Memory B cell (primary cell): ENCODE measurements at regions not wholly inside any gene's neighbourhood (a gene's known extent, or its start where the extent isn't known, plus 50 kb on each side); places are given as distances from the start of the nearest gene placed in this dataset.
A peak's percentile ranks its signal among the peaks of the same experiment; 100 is the strongest.

Source experiments
- ATAC-seq: fragments of 150-1000 bp; cut with Tn5 transposase; 2 replicates; pipeline ENCODE4 v1.10.0; 2021; ENCODE audit warnings: low read depth, mild to moderate bottlenecking, moderate library complexity
- DNase-seq, 2 donors: peaks; one replicate each; pipeline ENCODE4 v3.0.0; 2022; ENCODE audit warnings: low spot score in 2 of 2
- H3K27ac Mint-ChIP-seq: one replicate; pipeline ENCODE4 v1.8.0; 2022; ENCODE audit warnings: mild to moderate bottlenecking, moderate library complexity, mixed read lengths
- H3K27me3 Mint-ChIP-seq: one replicate; pipeline ENCODE4 v1.8.0; 2022; ENCODE audit warnings: mixed read lengths
- H3K36me3 Mint-ChIP-seq: one replicate; pipeline ENCODE4 v1.8.0; 2022; ENCODE audit warnings: mild to moderate bottlenecking, mixed read lengths
- H3K4me1 Mint-ChIP-seq: one replicate; pipeline ENCODE4 v1.8.0; 2022; ENCODE audit warnings: mixed read lengths
- H3K4me3 Mint-ChIP-seq: one replicate; pipeline ENCODE4 v1.8.0; 2022; ENCODE audit warnings: mild to moderate bottlenecking, moderate library complexity, mixed read lengths
- H3K9me3 Mint-ChIP-seq: one replicate; pipeline ENCODE4 v1.8.0; 2022; ENCODE audit warnings: mixed read lengths

- ATAC-seq = no peak
- no peaks in the 10 kb centered on the region for H3K4me1 Mint-ChIP-seq
- no peak for DNase-seq
- H3K36me3 Mint-ChIP-seq = peaks cover 14% of the 10 kb centered on the region
- H3K4me3 Mint-ChIP-seq = no peak overlapping the region
- H3K27ac Mint-ChIP-seq = no peak overlapping the region
- H3K27me3 Mint-ChIP-seq = no peaks in the 10 kb centered on the region
- H3K9me3 Mint-ChIP-seq = no peaks in the 10 kb centered on the region
Observed at GRCh38 chr3:107249132-107249531, 128.1 kb upstream of the CCDC54 start.

- Mint-ChIP-seq H3K4me3 (no peak overlapping the region), H3K27ac (no peak overlapping the region), H3K9me3 (no peaks in the 10 kb centered on the region), H3K4me1 (no peaks in the 10 kb centered on the region), H3K36me3 (peaks cover 14% of the 10 kb centered on the region), H3K27me3 (no peaks in the 10 kb centered on the region)
- ATAC-seq (no peak), DNase-seq (no peak)
Observed at GRCh38 chr3:107250221-107250620, 127.0 kb upstream of the CCDC54 start.

- no peaks in the 10 kb centered on the region for H3K27me3 Mint-ChIP-seq
- H3K4me1 Mint-ChIP-seq = no peaks in the 10 kb centered on the region
- no peak overlapping the region for H3K4me3 Mint-ChIP-seq
- no peak for ATAC-seq
- peaks cover 6% of the 10 kb centered on the region for H3K36me3 Mint-ChIP-seq
- no peaks in the 10 kb centered on the region for H3K9me3 Mint-ChIP-seq
- DNase-seq = no peak
- no peak overlapping the region for H3K27ac Mint-ChIP-seq
Observed at GRCh38 chr3:107251819-107252218, 125.4 kb upstream of the CCDC54 start.

- H3K27ac Mint-ChIP-seq = no peak overlapping the region
- H3K36me3 Mint-ChIP-seq = peaks cover 2% of the 10 kb centered on the region
- H3K27me3 Mint-ChIP-seq = peaks cover 2% of the 10 kb centered on the region
- no peak overlapping the region for H3K4me3 Mint-ChIP-seq
- ATAC-seq (no peak), DNase-seq (no peak)
- no peaks in the 10 kb centered on the region for H3K9me3 Mint-ChIP-seq
- H3K4me1 Mint-ChIP-seq = no peaks in the 10 kb centered on the region
Observed at GRCh38 chr3:107256963-107257362, 120.3 kb upstream of the CCDC54 start.

GRCh38 chr3:107258300-107258699, 118.9 kb upstream of the CCDC54 start:
- DNase-seq (no peak), ATAC-seq (no peak)
- no peaks in the 10 kb centered on the region for H3K4me1 Mint-ChIP-seq
- no peak overlapping the region for H3K4me3 Mint-ChIP-seq
- H3K36me3 Mint-ChIP-seq = peaks cover 2% of the 10 kb centered on the region
- H3K27me3 Mint-ChIP-seq = peaks cover 2% of the 10 kb centered on the region
- no peaks in the 10 kb centered on the region for H3K9me3 Mint-ChIP-seq
- no peak overlapping the region for H3K27ac Mint-ChIP-seq

- no peak for ATAC-seq
- Mint-ChIP-seq H3K27ac (no peak overlapping the region), H3K4me1 (peaks cover 2% of the 10 kb centered on the region)
Observed at GRCh38 chr3:107260207-107260606, 117.0 kb upstream of the CCDC54 start.

GRCh38 chr3:107263269-107264021, 113.8 kb upstream of the CCDC54 start:
- ATAC-seq = no peak
- Mint-ChIP-seq H3K36me3 (peaks cover 2% of the 10 kb centered on the region), H3K4me3 (peak overlapping the region; percentile 47), H3K27me3 (peaks cover 2% of the 10 kb centered on the region), H3K27ac (no peak overlapping the region), H3K9me3 (no peaks in the 10 kb centered on the region), H3K4me1 (peaks cover 2% of the 10 kb centered on the region)
- no peak for DNase-seq

More at GRCh38 chr3:107260207-107260606, 117.0 kb upstream of the CCDC54 start:
- H3K4me3 Mint-ChIP-seq = no peak overlapping the region
- peaks cover 2% of the 10 kb centered on the region for H3K27me3 Mint-ChIP-seq
- no peaks in the 10 kb centered on the region for H3K9me3 Mint-ChIP-seq
- peaks cover 2% of the 10 kb centered on the region for H3K36me3 Mint-ChIP-seq
- no peak for DNase-seq

- DNase-seq (no peak), ATAC-seq (no peak)
- no peak overlapping the region for H3K4me3 Mint-ChIP-seq
- no peaks in the 10 kb centered on the region for H3K9me3 Mint-ChIP-seq
- peaks cover 2% of the 10 kb centered on the region for H3K36me3 Mint-ChIP-seq
- peaks cover 2% of the 10 kb centered on the region for H3K4me1 Mint-ChIP-seq
- peaks cover 2% of the 10 kb centered on the region for H3K27me3 Mint-ChIP-seq
- no peak overlapping the region for H3K27ac Mint-ChIP-seq
Observed at GRCh38 chr3:107264888-107265287, 112.4 kb upstream of the CCDC54 start.

- Mint-ChIP-seq H3K36me3 (no peaks in the 10 kb centered on the region), H3K4me1 (peaks cover 2% of the 10 kb centered on the region), H3K4me3 (no peak overlapping the region)
Observed at GRCh38 chr3:107265526-107265925, 111.7 kb upstream of the CCDC54 start.

GRCh38 chr3:107268469-107268868, 108.8 kb upstream of the CCDC54 start:
- ATAC-seq = no peak
- DNase-seq = no peak
- peaks cover 2% of the 10 kb centered on the region for H3K27me3 Mint-ChIP-seq
- H3K27ac Mint-ChIP-seq = no peak overlapping the region
- H3K36me3 Mint-ChIP-seq = no peaks in the 10 kb centered on the region
- H3K4me1 Mint-ChIP-seq = peaks cover 2% of the 10 kb centered on the region
- no peaks in the 10 kb centered on the region for H3K9me3 Mint-ChIP-seq
- no peak overlapping the region for H3K4me3 Mint-ChIP-seq

More at GRCh38 chr3:107265526-107265925, 111.7 kb upstream of the CCDC54 start:
- Mint-ChIP-seq H3K9me3 (no peaks in the 10 kb centered on the region), H3K27me3 (peaks cover 2% of the 10 kb centered on the region), H3K27ac (no peak overlapping the region)
- no peak for DNase-seq
- no peak for ATAC-seq

GRCh38 chr3:107269136-107269535, 108.1 kb upstream of the CCDC54 start:
- peaks cover 2% of the 10 kb centered on the region for H3K27me3 Mint-ChIP-seq
- DNase-seq = no peak
- ATAC-seq = no peak
- H3K9me3 Mint-ChIP-seq = no peaks in the 10 kb centered on the region
- H3K4me1 Mint-ChIP-seq = peaks cover under 1% of the 10 kb centered on the region
- H3K4me3 Mint-ChIP-seq = no peak overlapping the region
- H3K27ac Mint-ChIP-seq = no peak overlapping the region
- H3K36me3 Mint-ChIP-seq = no peaks in the 10 kb centered on the region

- no peak overlapping the region for H3K4me3 Mint-ChIP-seq
- ATAC-seq (peak; percentile 70), DNase-seq (peak in 1 of 2 donors; percentile 4)
- no peaks in the 10 kb centered on the region for H3K36me3 Mint-ChIP-seq
- peaks cover 7% of the 10 kb centered on the region for H3K27me3 Mint-ChIP-seq
- no peaks in the 10 kb centered on the region for H3K9me3 Mint-ChIP-seq
- H3K4me1 Mint-ChIP-seq = no peaks in the 10 kb centered on the region
- H3K27ac Mint-ChIP-seq = no peak overlapping the region
Observed at GRCh38 chr3:107271787-107272387, 105.4 kb upstream of the CCDC54 start.

- no peak for ATAC-seq
- Mint-ChIP-seq H3K27me3 (peaks cover 7% of the 10 kb centered on the region), H3K27ac (no peak overlapping the region), H3K9me3 (no peaks in the 10 kb centered on the region), H3K4me3 (no peak overlapping the region), H3K4me1 (no peaks in the 10 kb centered on the region), H3K36me3 (no peaks in the 10 kb centered on the region)
- DNase-seq = no peak
Observed at GRCh38 chr3:107272471-107272870, 104.8 kb upstream of the CCDC54 start.

- H3K36me3 Mint-ChIP-seq = no peaks in the 10 kb centered on the region
- ATAC-seq (no peak), DNase-seq (no peak)
- H3K4me1 Mint-ChIP-seq = no peaks in the 10 kb centered on the region
- H3K27ac Mint-ChIP-seq = no peak overlapping the region
- H3K9me3 Mint-ChIP-seq = no peaks in the 10 kb centered on the region
- H3K4me3 Mint-ChIP-seq = no peak overlapping the region
- peaks cover 7% of the 10 kb centered on the region for H3K27me3 Mint-ChIP-seq
Observed at GRCh38 chr3:107272885-107273284, 104.4 kb upstream of the CCDC54 start.

- no peak for ATAC-seq
Observed at GRCh38 chr3:107273771-107274170, 103.5 kb upstream of the CCDC54 start.

More at GRCh38 chr3:107273771-107274170, 103.5 kb upstream of the CCDC54 start:
- DNase-seq = no peak
- Mint-ChIP-seq H3K27ac (no peak overlapping the region), H3K9me3 (no peaks in the 10 kb centered on the region), H3K4me3 (no peak overlapping the region), H3K36me3 (no peaks in the 10 kb centered on the region), H3K4me1 (no peaks in the 10 kb centered on the region), H3K27me3 (peaks cover 7% of the 10 kb centered on the region)
